ENCODE measurements at regions not wholly inside any gene's neighbourhood (a gene's known extent, or its start where the extent isn't known, plus 50 kb on each side); places are given as distances from the start of the nearest gene placed in this dataset.

DNA sequence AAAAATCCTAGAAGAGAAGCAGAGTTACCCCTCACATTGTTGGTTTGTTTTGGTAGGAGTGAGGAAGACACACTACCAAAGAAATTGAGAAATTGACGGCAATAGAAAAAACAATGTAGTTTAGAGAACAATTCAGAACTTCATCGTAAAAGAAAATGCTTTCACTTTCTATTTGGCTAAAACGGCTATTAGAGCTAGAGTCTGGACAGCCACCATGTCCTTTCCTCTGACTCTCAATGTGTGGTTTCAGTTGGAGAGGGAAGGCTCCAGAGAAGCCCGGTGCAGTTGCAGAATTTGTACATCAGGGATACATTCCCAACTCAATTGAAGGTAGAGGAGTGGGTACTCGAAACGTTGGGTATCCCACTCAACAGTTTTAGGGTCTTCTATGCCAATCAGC is 535.3 kb downstream of the GALC start:
- Mint-ChIP-seq H3K4me1 (peaks cover 9% of the 10 kb centered on the region), H3K27me3 (ENCODE audit: insufficient read depth, low read depth) (peaks cover 7% of the 10 kb centered on the region), H3K9me3 (peaks cover 5% of the 10 kb centered on the region), H3K4me3 (no peak overlapping the region), H3K27ac (no peak overlapping the region), H3K36me3 (no peaks in the 10 kb centered on the region)
- Histone ChIP-seq H3K4me1 (peaks cover 7% of the 10 kb centered on the region), H3K36me3 (no peaks in the 10 kb centered on the region), H3K27ac (no peak overlapping the region), H2AFZ (replicated peaks) (no peak overlapping the region), H3K27me3 (no peaks in the 10 kb centered on the region), H3F3A (ENCODE audit: low read depth) (no peaks in the 10 kb centered on the region), H3K9me3 (ENCODE audit: low read depth) (no peaks in the 10 kb centered on the region), H3K4me2 (no peak overlapping the region), H3K9ac (no peak overlapping the region), H3K4me3 (no peak overlapping the region), H3K79me2 (ENCODE audit: low read depth) (no peaks in the 10 kb centered on the region), H4K20me1 (ENCODE audit: low read depth) (no peaks in the 10 kb centered on the region)
- TF ChIP-seq EZH2 (IDR thresholded peaks at IDR 0.05): no peak
- TF ChIP-seq EZH2phosphoT487 (IDR thresholded peaks at IDR 0.05): no peak
- TF ChIP-seq, protein P1, sequence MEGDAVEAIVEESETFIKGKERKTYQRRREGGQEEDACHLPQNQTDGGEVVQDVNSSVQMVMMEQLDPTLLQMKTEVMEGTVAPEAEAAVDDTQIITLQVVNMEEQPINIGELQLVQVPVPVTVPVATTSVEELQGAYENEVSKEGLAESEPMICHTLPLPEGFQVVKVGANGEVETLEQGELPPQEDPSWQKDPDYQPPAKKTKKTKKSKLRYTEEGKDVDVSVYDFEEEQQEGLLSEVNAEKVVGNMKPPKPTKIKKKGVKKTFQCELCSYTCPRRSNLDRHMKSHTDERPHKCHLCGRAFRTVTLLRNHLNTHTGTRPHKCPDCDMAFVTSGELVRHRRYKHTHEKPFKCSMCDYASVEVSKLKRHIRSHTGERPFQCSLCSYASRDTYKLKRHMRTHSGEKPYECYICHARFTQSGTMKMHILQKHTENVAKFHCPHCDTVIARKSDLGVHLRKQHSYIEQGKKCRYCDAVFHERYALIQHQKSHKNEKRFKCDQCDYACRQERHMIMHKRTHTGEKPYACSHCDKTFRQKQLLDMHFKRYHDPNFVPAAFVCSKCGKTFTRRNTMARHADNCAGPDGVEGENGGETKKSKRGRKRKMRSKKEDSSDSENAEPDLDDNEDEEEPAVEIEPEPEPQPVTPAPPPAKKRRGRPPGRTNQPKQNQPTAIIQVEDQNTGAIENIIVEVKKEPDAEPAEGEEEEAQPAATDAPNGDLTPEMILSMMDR (IDR thresholded peaks at IDR 0.05): no peak
- no peak for DNase-seq (ENCODE audit: low spot score)

DNA sequence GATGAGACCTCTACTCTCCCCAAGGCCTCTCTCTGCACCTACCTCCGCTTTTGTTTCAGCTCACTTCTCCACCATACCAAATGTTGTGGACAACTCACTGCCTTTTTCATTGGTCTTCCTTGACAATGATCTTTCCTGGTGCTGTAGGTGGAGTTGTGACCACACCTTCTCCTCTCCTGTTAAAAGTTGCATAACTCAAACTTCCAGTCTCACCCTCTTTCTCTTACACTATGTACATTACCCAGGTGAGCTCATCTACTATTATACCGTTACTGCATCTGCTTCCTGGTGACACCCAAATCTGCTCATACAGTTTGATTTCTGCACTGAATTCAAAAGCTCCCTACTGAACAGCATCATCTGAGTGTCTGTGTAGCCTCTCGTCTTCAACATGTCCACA is 542.8 kb downstream of the GALC start:
- H3K36me3 ChIP-seq: no peaks in the 10 kb centered on the region
- H3K4me1 ChIP-seq: no peaks in the 10 kb centered on the region
- H4K20me1 ChIP-seq (ENCODE audit: low read depth): no peaks in the 10 kb centered on the region
- no peak overlapping the region for H3K9ac ChIP-seq
- no peak overlapping the region for H3K4me2 ChIP-seq
- no peak overlapping the region for H3K27ac Mint-ChIP-seq
- no peaks in the 10 kb centered on the region for H3K79me2 ChIP-seq (ENCODE audit: low read depth)
- no peaks in the 10 kb centered on the region for H3F3A ChIP-seq (ENCODE audit: low read depth)
- no peak overlapping the region for H3K4me3 ChIP-seq
- H2AFZ ChIP-seq (replicated peaks): no peak overlapping the region
- H3K27me3 ChIP-seq: no peaks in the 10 kb centered on the region
- H3K9me3 Mint-ChIP-seq: no peaks in the 10 kb centered on the region
- TF ChIP-seq EZH2phosphoT487 (IDR thresholded peaks at IDR 0.05) (no peak), EZH2 (IDR thresholded peaks at IDR 0.05) (no peak)
- TF ChIP-seq, protein P1 (IDR thresholded peaks at IDR 0.05): no peak
- H3K36me3 Mint-ChIP-seq: no peaks in the 10 kb centered on the region
- H3K27me3 Mint-ChIP-seq (ENCODE audit: insufficient read depth, low read depth): peaks cover 4% of the 10 kb centered on the region
- DNase-seq (ENCODE audit: low spot score): no peak
- no peak overlapping the region for H3K27ac ChIP-seq
- H3K9me3 ChIP-seq (ENCODE audit: low read depth): no peaks in the 10 kb centered on the region
- no peak overlapping the region for H3K4me3 Mint-ChIP-seq
- H3K4me1 Mint-ChIP-seq: no peaks in the 10 kb centered on the region

DNA sequence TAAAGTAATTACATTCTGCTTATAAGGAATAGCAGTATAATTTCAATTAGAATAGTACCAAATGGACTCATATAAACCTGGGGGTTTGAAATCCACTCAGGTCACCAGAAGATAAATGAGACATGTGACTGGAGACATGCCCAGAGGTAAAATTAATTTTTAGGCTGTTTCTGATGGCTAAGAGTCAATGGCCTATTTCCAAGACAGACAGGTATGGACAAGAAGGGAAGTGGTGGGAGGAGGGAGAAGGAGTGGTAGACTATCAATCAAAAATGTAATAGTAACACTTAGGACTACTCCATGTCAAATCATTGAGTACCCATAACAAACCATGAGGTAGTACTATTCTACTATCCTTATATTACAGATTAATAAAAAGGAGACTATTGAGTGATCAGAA is 544.0 kb downstream of the GALC start:
- no peak overlapping the region for H3K4me2 ChIP-seq
- no peaks in the 10 kb centered on the region for H3K4me1 ChIP-seq
- TF ChIP-seq, protein P1 (IDR thresholded peaks at IDR 0.05): no peak
- Mint-ChIP-seq H3K27ac (no peak overlapping the region), H3K9me3 (no peaks in the 10 kb centered on the region), H3K4me1 (no peaks in the 10 kb centered on the region), H3K27me3 (ENCODE audit: insufficient read depth, low read depth) (peaks cover 4% of the 10 kb centered on the region), H3K4me3 (no peak overlapping the region), H3K36me3 (no peaks in the 10 kb centered on the region)
- no peaks in the 10 kb centered on the region for H3K27me3 ChIP-seq
- H3K9me3 ChIP-seq (ENCODE audit: low read depth): no peaks in the 10 kb centered on the region
- H3K4me3 ChIP-seq: no peak overlapping the region
- H4K20me1 ChIP-seq (ENCODE audit: low read depth): no peaks in the 10 kb centered on the region
- DNase-seq (ENCODE audit: low spot score): no peak
- H3F3A ChIP-seq (ENCODE audit: low read depth): no peaks in the 10 kb centered on the region
- H3K9ac ChIP-seq: no peak overlapping the region
- H3K79me2 ChIP-seq (ENCODE audit: low read depth): no peaks in the 10 kb centered on the region
- H3K27ac ChIP-seq: no peak overlapping the region
- H2AFZ ChIP-seq (replicated peaks): no peak overlapping the region
- H3K36me3 ChIP-seq: no peaks in the 10 kb centered on the region

DNA sequence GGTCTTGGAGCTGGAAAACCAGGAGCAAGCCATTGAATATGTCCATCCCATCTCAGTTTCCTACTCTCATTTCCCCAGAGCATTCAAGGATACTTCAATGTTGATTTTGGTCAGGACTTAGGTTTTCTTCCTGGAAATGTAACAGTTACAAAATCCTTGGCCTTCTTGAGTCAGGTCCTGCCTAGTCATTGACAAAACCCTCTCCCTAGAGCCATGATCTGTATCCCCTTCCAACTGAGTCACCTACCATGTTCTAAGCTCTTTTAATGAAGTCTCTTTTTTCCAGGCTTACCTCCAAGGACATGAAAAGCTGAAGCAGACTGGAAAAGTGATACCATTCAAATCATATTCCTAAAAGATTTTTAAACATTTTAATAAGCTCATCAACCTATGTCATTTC is 549.2 kb downstream of the GALC start:
- Histone ChIP-seq H3K4me2 (no peak overlapping the region), H3K36me3 (no peaks in the 10 kb centered on the region), H3K27ac (no peak overlapping the region), H3K4me1 (no peaks in the 10 kb centered on the region), H2AFZ (replicated peaks) (no peak overlapping the region), H3K4me3 (no peak overlapping the region), H3K9ac (no peak overlapping the region), H4K20me1 (ENCODE audit: low read depth) (no peaks in the 10 kb centered on the region), H3K79me2 (ENCODE audit: low read depth) (no peaks in the 10 kb centered on the region), H3K9me3 (ENCODE audit: low read depth) (no peaks in the 10 kb centered on the region), H3F3A (ENCODE audit: low read depth) (no peaks in the 10 kb centered on the region), H3K27me3 (no peaks in the 10 kb centered on the region)
- TF ChIP-seq, protein P1 (IDR thresholded peaks at IDR 0.05): no peak
- DNase-seq (ENCODE audit: low spot score): no peak
- no peak overlapping the region for H3K4me3 Mint-ChIP-seq
- no peaks in the 10 kb centered on the region for H3K27me3 Mint-ChIP-seq (ENCODE audit: insufficient read depth, low read depth)
- no peaks in the 10 kb centered on the region for H3K9me3 Mint-ChIP-seq
- H3K4me1 Mint-ChIP-seq: no peaks in the 10 kb centered on the region
- H3K36me3 Mint-ChIP-seq: no peaks in the 10 kb centered on the region
- no peak overlapping the region for H3K27ac Mint-ChIP-seq

Data from neural progenitor cell (in vitro differentiated cells).